Glomerular visceral epithelial cell (primary cell): ENCODE measurements at regions not wholly inside any gene's neighbourhood (a gene's known extent, or its start where the extent isn't known, plus 50 kb on each side); places are given as distances from the start of the nearest gene placed in this dataset.
"Not testable (repeated sequence)": the region's sequence is repeated elsewhere in the genome, so short reads cannot be mapped to it uniquely, and the experiment has no call there.

Source experiments
- DNase-seq: peaks from one replicate; pipeline ENCODE4 v3.0.0-alpha.2; 2016; ENCODE audit errors: extremely low spot score

- DNase-seq, result no peak
These were observed 100.8 kb upstream of the TARDBP start for GRCh38 chr1:10911490-10912166.

GRCh38 chr1:10912441-10912840 is 100.0 kb upstream of the TARDBP start:
- DNase-seq, result no peak

GRCh38 chr1:10914056-10914455 is 98.4 kb upstream of the TARDBP start:
- DNase-seq, result no peak

GRCh38 chr1:10915594-10915993 is 96.9 kb upstream of the TARDBP start:
- DNase-seq, result no peak

- DNase-seq, result no peak
These were observed 96.1 kb upstream of the TARDBP start for GRCh38 chr1:10916311-10916710.

GRCh38 chr1:10916991-10917390 is 95.5 kb upstream of the TARDBP start:
- DNase-seq, result no peak

DNA sequence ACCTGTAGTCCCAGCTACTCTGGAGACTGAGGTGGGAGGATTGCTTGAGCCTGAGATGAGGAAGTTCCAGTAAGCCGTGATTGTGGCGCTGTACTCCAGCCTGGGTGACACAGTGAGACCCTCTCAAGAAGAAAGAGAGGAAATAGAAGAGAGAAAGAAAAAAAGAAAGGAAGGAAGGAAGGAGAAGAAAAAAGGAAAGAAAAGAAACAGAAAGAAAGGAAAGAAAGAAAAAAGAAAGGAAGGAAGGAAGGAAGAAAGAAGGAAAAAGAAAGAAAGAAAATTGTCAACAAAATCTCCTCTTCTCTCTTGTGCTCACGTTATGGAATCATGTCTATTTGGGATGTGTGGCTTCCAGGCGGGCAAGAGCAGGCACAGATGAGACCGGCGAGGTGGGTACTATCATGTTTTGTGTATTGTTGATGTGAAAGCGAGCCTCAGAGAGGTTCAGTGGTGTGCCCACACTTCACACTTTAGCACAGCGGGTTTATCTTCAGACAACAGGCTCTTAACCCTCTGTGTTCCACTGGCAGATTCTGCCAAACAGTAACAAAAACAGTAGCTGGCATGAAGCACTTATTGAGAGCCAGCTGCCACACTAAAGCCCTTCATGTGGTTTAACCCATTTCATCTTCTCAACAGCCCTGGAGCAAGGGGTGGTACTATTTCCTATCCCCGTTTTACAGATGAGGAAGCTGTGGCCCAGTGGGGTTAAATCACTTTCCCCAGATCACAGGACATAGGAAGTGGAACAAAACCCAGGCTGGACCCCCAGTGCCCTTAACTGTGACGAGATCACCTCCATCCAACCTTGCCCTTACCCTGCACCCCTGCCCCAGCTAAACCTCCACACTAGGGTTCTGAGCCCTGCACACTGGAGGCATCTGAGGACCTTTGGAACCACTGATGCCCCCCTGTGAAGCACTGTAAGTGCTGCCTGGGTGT is 94.7 kb upstream of the TARDBP start:
- no peak for DNase-seq

- peak; percentile 70 for DNase-seq
These were observed 93.9 kb upstream of the TARDBP start for GRCh38 chr1:10918531-10918930.

- DNase-seq, result no peak
These were observed 92.3 kb upstream of the TARDBP start for GRCh38 chr1:10920063-10920626.

GRCh38 chr1:10922315-10923060 is 90.0 kb upstream of the TARDBP start:
- DNase-seq, result not testable (repeated sequence)

GRCh38 chr1:10924030-10924429 is 88.4 kb upstream of the TARDBP start:
- no peak for DNase-seq

DNA sequence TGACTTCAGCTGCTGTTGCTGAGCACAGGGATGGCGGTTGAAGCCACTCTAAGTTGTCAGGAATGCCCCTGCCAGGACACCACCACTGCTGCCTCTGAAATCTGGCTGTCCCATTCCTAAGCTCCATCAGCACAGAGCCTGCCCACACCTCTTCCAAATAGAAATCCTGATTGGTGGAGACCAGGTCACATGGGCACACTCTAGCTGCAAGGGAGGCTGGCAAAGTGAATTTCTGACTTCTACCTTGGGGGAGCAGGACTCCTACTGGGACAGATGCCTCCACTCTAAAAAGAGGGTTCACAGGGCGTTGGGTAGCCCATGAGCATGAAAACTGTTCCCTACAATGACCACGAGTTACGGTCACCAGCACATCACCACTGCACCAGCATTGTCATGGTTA is 83.8 kb upstream of the TARDBP start:
- DNase-seq, result no peak

DNA sequence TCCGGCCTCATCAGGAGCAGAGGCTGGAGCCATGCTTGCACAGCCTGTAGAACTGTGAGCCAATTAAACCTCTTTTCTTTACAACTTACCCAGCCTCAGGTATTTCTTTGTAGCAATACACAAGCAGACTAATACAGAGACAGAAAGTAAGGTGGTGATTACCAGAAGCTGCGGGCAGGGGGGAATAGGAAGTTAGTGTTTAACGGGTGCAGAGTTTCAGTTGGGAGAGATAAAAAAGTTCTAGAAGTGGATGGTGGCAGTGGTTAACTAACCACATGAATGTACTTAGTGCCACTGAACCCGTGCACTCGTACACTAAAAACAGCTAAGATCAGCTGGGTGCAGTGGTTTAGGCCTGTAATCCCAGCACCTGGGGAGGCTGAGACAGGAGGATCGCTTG is 80.4 kb upstream of the TARDBP start:
- DNase-seq, result no peak

DNA sequence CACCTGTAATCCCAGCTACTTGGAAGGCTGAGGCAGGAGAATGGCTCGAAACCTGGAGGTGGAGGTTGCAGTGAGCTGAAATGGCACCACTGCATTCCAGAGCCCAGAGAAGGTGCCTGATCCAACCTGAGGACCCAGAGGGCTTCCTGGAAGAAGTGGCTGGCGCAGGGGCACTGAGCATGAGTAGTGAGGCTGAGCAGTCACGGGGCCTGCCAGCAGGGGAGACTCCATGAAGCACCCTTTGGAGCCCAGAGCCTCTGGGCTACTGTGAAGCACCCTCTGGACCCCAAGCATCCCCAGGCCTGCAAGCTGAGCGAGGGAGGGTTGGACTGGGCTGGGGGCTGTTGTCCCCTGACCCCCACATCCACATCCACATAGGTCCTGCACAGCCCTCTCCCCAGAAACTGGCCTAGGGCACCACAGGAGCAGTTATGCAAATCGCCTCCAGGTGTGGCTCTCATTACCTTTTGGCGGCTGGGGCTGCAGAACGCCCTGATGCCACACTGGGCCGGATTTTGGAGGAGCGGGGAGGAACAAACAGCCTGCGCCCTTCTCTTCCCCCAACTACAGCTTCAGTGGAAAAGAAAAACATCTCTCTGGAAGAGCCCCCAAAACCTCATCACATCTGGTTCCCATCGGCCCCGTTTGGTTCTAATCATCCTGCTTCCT is 78.2 kb upstream of the TARDBP start:
- no peak for DNase-seq

DNA sequence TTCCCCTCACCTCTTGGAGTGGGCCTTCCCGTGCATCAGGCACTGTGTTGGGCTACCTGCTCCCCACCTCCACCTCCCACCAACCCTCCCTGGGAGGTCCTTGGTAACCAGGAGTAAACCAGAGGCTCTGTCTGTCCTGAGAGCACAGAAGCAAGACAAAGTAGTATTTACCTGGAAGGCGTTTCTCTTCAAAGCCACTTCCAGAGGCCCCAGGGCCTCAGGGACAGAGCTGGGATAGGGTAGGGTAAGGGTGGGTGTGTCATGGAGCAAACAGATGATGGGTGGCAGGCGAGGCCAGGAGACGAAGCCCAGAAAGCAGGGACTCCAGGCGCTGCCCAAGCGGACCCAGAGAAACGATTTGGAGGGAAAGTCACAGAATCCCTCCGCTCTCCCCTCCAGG is 77.2 kb upstream of the TARDBP start:
- no peak for DNase-seq

DNA sequence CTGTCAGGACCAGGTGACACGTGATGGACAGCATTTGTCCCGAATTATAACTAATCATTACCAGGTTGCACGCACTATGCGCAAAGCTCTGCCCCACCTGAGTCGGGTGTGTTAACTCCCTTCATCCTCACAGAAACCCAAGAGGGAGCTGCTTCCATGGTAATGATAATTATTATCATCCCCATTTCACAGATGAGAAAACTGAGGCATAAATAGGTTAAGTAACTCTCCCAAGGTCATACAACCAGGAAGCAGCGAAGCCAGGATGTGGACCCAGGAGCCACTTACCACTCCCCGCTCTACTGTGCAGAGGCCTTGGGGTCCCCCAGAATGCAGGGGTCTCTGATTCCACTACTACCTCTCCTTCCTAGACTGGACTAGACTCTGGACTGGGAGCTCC is 76.7 kb upstream of the TARDBP start:
- no peak for DNase-seq

GRCh38 chr1:10936998-10937901 is 75.2 kb upstream of the TARDBP start:
- no peak for DNase-seq

GRCh38 chr1:10938741-10939417 is 73.6 kb upstream of the TARDBP start:
- DNase-seq, result no peak

DNA sequence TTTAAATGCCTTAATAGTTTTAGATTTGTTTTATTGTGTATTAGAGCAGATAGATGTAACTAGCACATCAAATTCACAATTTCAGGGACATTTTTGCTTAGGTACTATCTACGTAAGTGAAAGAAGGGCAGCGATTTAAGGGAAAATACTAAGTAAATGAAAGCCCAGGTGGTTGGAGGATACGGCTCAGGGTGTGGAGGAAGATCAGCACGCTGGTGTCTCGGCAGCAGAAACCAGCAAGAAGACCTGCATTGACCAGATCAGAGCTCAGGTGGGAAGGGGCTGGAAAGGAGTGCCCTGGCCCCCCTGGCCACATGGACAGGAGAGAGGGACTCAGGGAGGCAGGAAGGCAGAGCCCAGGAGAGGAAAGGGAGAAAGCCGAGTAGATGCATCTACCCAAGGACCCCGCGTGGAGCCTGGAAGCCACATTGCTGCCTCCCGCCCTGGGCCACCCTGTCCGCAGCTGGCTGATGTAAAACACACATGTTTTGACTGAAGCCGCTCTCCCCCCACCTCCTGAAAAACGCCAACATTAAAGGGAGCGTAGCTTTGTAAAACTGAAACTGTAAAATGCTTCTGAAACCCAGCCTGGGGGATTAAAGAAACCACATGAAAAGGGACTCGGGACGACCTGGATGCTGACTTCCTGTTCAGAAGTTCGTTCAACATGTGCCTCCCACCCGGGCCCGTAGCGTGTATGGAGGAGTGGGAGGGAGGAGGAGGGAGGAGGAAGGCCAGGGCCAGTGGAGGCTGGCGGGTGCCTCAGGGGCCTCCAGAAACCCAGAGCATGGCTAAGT is 72.6 kb upstream of the TARDBP start:
- no peak for DNase-seq
